DOHH2 (cell line): ENCODE measurements at regions not wholly inside any gene's neighbourhood (a gene's known extent, or its start where the extent isn't known, plus 50 kb on each side); places are given as distances from the start of the nearest gene placed in this dataset.

Experiments
- H3F3A ChIP-seq: fragments of 200-600 bp; sonication (generic), shearing (Covaris generic); 2 replicates; pipeline ENCODE4 v1.6.0; 2016; ENCODE audit warnings: antibody characterized with exemption, mild to moderate bottlenecking; ENCODE audit not compliant: control insufficient read depth, insufficient read depth
- H3K27ac ChIP-seq: fragments of 200-600 bp; sonication (generic); 2 replicates; pipeline ENCODE4 v1.5.1; 2014; ENCODE audit warnings: low read depth, mild to moderate bottlenecking, low read length, moderate library complexity
- H3K27me3 ChIP-seq: fragments of 200-600 bp; sonication (generic); 2 replicates; pipeline ENCODE4 v1.6.1; 2014; ENCODE audit warnings: mild to moderate bottlenecking, low read length, mixed read lengths; ENCODE audit not compliant: control insufficient read depth
- H3K36me3 ChIP-seq: fragments of 200-600 bp; sonication (generic); 2 replicates; pipeline ENCODE4 v1.6.1; 2014; ENCODE audit warnings: mild to moderate bottlenecking, low read length, moderate library complexity, mixed read lengths; ENCODE audit not compliant: control insufficient read depth
- H3K4me1 ChIP-seq: fragments of 200-600 bp; sonication (generic); 2 replicates; pipeline ENCODE4 v1.6.1; 2014; ENCODE audit warnings: mild to moderate bottlenecking, low read length, mixed read lengths; ENCODE audit not compliant: control insufficient read depth
- H3K4me2 ChIP-seq: fragments of 200-600 bp; sonication (generic); 2 replicates; pipeline ENCODE4 v1.6.0; 2014; ENCODE audit warnings: mild to moderate bottlenecking, low read length, moderate library complexity
- H3K4me3 ChIP-seq: fragments of 200-600 bp; sonication (generic); 2 replicates; pipeline ENCODE4 v1.5.1; 2014; ENCODE audit warnings: mild to moderate bottlenecking, low read length, mixed read lengths
- H3K79me2 ChIP-seq: fragments of 200-600 bp; sonication (generic); 2 replicates; pipeline ENCODE4 v1.6.1; 2014; ENCODE audit warnings: mild to moderate bottlenecking, low read length, mixed read lengths; ENCODE audit not compliant: control insufficient read depth
- H3K9me2 ChIP-seq: fragments of 200-600 bp; sonication (generic); replicated peaks from 2 replicates; pipeline ENCODE4 v1.6.1; 2014; ENCODE audit warnings: mild to moderate bottlenecking, low read length, mixed read lengths; ENCODE audit not compliant: control insufficient read depth
- H3K9me3 ChIP-seq: fragments of 200-600 bp; sonication (generic); 2 replicates; pipeline ENCODE4 v1.6.1; 2014; ENCODE audit warnings: antibody characterized with exemption, low read length, mixed read lengths; ENCODE audit not compliant: control insufficient read depth, insufficient read depth
- H4K20me1 ChIP-seq: fragments of 200-600 bp; sonication (generic); 2 replicates; pipeline ENCODE4 v1.6.0; 2014; ENCODE audit warnings: low read depth, mild to moderate bottlenecking, antibody characterized with exemption, low read length, moderate library complexity; ENCODE audit not compliant: control insufficient read depth, insufficient read depth
- CTCF ChIP-seq: fragments of 200-600 bp; sonication (generic); IDR thresholded peaks from one replicate; pipeline ENCODE4 v1.5.1; 2014; ENCODE audit warnings: antibody characterized with exemption, mild to moderate bottlenecking, low read depth, low read length; ENCODE audit not compliant: poor library complexity, severe bottlenecking
- EZH2phosphoT487 ChIP-seq: fragments of 200-600 bp; sonication (generic); IDR thresholded peaks from 2 replicates; pipeline ENCODE4 v1.6.1; 2017; ENCODE audit warnings: borderline replicate concordance, mild to moderate bottlenecking, antibody characterized with exemption, low read length, moderate library complexity, mixed read lengths

GRCh38 chr1:163412221-163412620 is 90.5 kb downstream of the NUF2 start:
- H3K27ac ChIP-seq, result no peak overlapping the region

GRCh38 chr1:163414778-163415177 is 93.0 kb downstream of the NUF2 start:
- Histone ChIP-seq H4K20me1 (no peaks in the 10 kb centered on the region), H3K36me3 (no peaks in the 10 kb centered on the region), H3K4me3 (no peak overlapping the region), H3K9me3 (no peaks in the 10 kb centered on the region), H3K9me2 (no peaks in the 10 kb centered on the region), H3F3A (no peaks in the 10 kb centered on the region), H3K4me1 (peaks cover 7% of the 10 kb centered on the region; the same call in 1 of the 2 replicates), H3K27me3 (no peaks in the 10 kb centered on the region; the same call in 1 of the 2 replicates), H3K27ac (no peak overlapping the region), H3K79me2 (no peaks in the 10 kb centered on the region), H3K4me2 (no peak overlapping the region)
- TF ChIP-seq CTCF, result no peak
- no peak for TF ChIP-seq EZH2phosphoT487

More at GRCh38 chr1:163412221-163412620, 90.5 kb downstream of the NUF2 start:
- H3K79me2 ChIP-seq, result no peaks in the 10 kb centered on the region
- H3K4me2 ChIP-seq, result no peak overlapping the region
- TF ChIP-seq EZH2phosphoT487, result no peak
- TF ChIP-seq CTCF, result no peak
- no peaks in the 10 kb centered on the region for H3K9me2 ChIP-seq
- H3F3A ChIP-seq, result no peaks in the 10 kb centered on the region
- H3K9me3 ChIP-seq, result no peaks in the 10 kb centered on the region
- no peaks in the 10 kb centered on the region for H4K20me1 ChIP-seq
- H3K4me1 ChIP-seq, result peaks cover 7% of the 10 kb centered on the region; the same call in 1 of the 2 replicates
- no peaks in the 10 kb centered on the region for H3K36me3 ChIP-seq
- no peaks in the 10 kb centered on the region; the same call in 1 of the 2 replicates for H3K27me3 ChIP-seq
- no peak overlapping the region for H3K4me3 ChIP-seq

GRCh38 chr1:163421701-163422100 is 99.9 kb downstream of the NUF2 start:
- no peak overlapping the region for H3K4me3 ChIP-seq
- H3K9me2 ChIP-seq, result no peaks in the 10 kb centered on the region
- H3K27me3 ChIP-seq, result no peaks in the 10 kb centered on the region
- no peak overlapping the region for H3K4me2 ChIP-seq
- H3K27ac ChIP-seq, result no peak overlapping the region
- no peaks in the 10 kb centered on the region for H4K20me1 ChIP-seq
- H3K9me3 ChIP-seq, result no peaks in the 10 kb centered on the region
- H3K36me3 ChIP-seq, result no peaks in the 10 kb centered on the region
- TF ChIP-seq CTCF (no peak), EZH2phosphoT487 (no peak)
- H3K79me2 ChIP-seq, result no peaks in the 10 kb centered on the region
- no peaks in the 10 kb centered on the region for H3K4me1 ChIP-seq
- H3F3A ChIP-seq, result no peaks in the 10 kb centered on the region
